Vagina (tissue), 2 donors: ENCODE measurements at regions not wholly inside any gene's neighbourhood (a gene's known extent, or its start where the extent isn't known, plus 50 kb on each side); places are given as distances from the start of the nearest gene placed in this dataset.

ENCODE experiments used
- POLR2A ChIP-seq, 2 donors: fragments of 450-650 bp; IDR thresholded peaks; one replicate each; pipeline ENCODE4 v1.6.1; 2017; ENCODE audit warnings: antibody characterized with exemption in 2 of 2, mild to moderate bottlenecking in 2 of 2, moderate library complexity in 2 of 2
- POLR2AphosphoS5 ChIP-seq, 2 donors: sonication (generic); formaldehyde crosslinking; IDR thresholded peaks; one replicate each; pipeline ENCODE4 v1.9.0; 2017; ENCODE audit warnings: antibody characterized with exemption in 2 of 2, mild to moderate bottlenecking in 2 of 2, low read depth in 1 of 2; ENCODE audit not compliant: insufficient read depth in 1 of 2
- TF ChIP-seq, protein P1 (sequence below), 3 experiments: fragments of 450-650 bp in 2 of 3; fragments of 200-600 bp in 1 of 3; sonication (generic) in 1 of 3; IDR thresholded peaks; one replicate each; pipeline ENCODE4 v1.5.1; 2017 to 2019; ENCODE audit warnings: antibody characterized with exemption in 3 of 3, mild to moderate bottlenecking in 2 of 3, moderate library complexity in 2 of 3

DNA sequence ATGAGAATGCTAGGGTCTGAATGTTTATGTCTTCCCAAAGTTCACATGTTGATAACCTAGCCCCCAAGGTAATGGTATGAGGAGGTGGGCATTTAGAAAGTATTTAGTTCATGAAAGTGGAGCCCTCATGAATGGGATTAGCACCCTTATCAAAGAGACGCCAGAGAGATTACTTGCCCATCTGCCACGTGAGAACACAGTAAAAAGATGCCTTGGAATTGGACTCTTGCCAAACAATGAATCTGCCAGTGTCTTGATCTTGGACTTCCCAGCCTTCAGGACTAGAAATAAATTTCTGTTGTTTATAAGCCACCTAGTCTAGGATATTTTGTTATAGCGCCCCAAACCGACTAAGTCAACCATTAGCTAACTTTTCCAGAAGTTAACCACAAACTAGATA lies 92.0 kb upstream of the SLC38A4 start:
- TF ChIP-seq, protein P1, sequence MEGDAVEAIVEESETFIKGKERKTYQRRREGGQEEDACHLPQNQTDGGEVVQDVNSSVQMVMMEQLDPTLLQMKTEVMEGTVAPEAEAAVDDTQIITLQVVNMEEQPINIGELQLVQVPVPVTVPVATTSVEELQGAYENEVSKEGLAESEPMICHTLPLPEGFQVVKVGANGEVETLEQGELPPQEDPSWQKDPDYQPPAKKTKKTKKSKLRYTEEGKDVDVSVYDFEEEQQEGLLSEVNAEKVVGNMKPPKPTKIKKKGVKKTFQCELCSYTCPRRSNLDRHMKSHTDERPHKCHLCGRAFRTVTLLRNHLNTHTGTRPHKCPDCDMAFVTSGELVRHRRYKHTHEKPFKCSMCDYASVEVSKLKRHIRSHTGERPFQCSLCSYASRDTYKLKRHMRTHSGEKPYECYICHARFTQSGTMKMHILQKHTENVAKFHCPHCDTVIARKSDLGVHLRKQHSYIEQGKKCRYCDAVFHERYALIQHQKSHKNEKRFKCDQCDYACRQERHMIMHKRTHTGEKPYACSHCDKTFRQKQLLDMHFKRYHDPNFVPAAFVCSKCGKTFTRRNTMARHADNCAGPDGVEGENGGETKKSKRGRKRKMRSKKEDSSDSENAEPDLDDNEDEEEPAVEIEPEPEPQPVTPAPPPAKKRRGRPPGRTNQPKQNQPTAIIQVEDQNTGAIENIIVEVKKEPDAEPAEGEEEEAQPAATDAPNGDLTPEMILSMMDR (IDR thresholded peaks at IDR 0.05): no peak
- TF ChIP-seq POLR2A (IDR thresholded peaks at IDR 0.05): no peak
- no peak for TF ChIP-seq POLR2AphosphoS5 (IDR thresholded peaks at IDR 0.05; ENCODE audit: insufficient read depth in 1 of 2, low read depth in 1 of 2)
